NCI-H2081 (cell line): ENCODE measurements at regions not wholly inside any gene's neighbourhood (a gene's known extent, or its start where the extent isn't known, plus 50 kb on each side); places are given as distances from the start of the nearest gene placed in this dataset.
"Not testable (repeated sequence)": the region's sequence is repeated elsewhere in the genome, so short reads cannot be mapped to it uniquely, and the experiment has no call there.

Experiments used
- DNase-seq, 2 experiments: peaks; one replicate each; lab custom pipeline; 2025; lab: John Stamatoyannopoulos, UW

DNA sequence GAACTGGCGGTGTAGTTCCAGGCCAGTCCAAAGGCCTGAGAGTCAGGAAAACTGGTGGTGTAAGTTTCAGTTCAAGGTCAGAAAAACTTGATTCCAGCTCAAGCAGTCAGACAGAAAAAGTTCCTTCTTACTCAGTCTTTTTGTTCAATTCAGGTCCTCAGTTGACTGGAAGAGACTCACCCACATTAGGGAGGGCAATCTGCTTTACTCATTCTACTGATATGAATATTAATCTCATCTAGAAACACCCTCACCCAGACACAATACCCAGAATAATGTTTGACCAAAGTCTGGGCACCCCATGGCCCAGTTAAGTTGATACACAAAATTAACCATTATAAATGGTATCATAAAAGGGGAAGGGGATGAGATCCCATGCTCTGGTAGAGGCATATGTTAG is 50.1 kb upstream of the LTA4H start:
- no peak for DNase-seq

DNA sequence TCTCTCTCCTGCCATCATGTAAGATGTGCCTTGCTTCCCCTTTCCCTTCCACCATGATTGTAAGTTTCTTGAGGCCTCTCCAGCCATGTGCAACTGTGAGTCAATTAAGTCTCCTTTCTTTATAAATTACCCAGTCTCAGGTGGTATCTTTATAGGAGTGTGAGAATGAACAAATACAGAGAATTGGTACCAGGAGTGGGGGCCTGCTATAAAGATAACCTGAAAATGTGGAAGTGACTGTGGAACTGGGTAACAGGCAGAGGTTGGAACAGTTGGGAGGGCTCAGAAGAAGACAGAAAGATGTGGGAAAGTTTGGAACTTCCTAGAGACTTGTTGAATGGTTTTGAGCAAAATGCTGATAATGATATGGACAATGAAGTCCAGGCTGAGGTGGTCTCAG is 50.8 kb upstream of the LTA4H start:
- DNase-seq = not testable (repeated sequence)

DNA sequence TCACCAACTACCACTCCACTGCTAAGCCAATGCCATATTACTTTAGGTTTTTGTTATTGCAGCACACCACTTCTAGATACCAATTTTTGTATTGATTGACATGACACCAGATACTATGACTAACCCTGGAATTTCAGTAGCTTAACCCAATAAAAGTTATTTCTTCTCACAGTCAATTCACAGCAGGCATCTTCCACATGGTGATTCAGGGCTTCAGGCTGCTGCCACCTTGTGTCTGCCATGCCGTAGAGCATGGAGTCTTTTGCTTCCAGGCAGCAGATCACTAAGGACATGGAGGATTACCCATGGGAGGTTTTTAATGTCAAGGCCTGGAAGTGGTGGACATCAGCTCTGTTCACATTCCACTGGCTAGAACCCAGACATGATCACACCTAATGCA is 56.4 kb upstream of the LTA4H start:
- DNase-seq = no peak

DNA sequence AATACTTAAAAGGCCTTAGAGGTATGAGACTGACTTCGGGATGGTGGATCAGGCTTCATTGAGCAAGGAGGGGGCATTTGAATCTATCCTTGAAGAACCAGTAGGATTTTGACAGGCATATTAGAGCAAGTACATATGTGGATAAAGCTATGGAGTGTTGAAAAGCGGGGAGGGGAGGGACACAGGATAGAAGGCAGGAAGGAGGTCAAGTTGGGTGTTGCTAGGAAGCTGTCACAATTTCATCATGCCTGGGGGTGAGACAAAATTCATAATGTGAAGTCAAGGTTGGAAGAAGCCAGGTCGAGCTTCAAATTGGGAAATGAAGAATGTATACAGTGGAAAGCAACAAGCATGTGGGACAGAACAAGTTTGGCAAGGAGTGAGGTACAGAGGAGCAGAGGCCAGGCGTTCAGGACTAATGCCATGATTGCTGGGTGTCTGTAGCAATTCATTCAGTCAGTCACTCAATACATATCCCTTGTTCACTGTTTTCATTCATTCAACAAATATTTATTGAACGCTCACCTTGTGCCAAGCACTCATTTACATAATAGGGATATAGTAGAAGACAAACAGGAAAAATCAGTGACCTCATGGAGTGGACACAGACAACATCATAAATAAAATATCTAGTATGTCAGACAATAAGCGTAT is 58.3 kb upstream of the LTA4H start:
- DNase-seq = peak in 1 of 2 experiments; percentile 43

DNA sequence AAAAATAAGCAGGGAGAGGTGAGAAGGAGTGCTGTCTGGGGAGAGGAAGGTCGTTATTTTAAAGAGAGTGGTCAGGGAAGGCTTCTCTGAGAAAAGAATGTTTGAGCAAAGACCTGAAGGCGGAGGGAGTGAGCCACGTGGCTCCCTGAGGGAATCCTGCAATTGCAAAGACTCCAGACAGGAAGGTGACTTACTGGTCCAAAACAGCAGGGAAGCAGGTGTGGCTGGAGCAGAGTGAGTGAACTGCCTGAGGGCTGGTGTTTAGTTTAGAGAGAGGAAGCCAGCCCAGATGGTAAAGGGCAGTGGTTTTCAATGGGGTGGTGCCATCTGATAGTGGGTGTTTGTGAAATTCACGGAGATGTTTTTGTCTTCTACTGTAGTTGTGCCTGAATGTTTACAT is 58.8 kb upstream of the LTA4H start:
- peak; percentile 70 to 85 for DNase-seq

DNA sequence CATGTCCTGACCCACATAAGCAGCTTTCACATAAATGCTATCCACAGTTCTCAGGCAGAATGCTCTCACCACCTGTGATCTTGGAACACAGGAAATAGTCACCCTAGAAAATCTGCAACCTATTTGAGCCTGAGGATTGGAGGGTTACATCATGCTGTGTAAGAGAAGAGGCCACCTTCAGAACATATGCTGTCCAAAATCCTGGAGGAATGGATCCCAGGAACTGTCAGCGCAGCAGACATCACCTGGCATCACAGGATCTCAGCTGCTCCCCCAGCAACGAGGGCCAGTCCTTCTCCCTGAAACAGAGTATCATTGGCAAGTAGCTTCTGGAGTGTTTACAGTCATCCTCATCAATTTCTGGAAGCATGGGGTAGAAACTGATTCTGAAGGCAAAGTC is 63.2 kb upstream of the LTA4H start:
- DNase-seq = no peak

DNA sequence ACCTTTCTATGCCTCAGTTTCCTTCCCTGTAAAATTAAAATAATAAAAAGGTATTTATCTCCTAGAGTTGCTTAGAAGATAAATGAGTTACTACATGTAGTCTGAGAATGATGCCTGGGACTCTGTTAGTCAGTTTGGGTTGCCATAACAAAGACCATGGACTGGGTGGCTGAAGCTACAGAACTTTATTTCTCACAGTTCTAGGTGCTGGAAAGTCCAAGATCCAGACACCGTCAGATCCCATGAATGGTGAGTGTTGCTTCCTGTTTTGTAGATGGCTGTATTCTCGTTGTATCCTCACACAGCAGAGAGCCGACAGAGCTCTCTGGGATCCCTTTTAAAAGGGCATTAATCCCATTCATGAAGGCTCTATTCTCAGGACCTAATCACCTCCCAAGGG is 64.0 kb upstream of the LTA4H start:
- no peak for DNase-seq

DNA sequence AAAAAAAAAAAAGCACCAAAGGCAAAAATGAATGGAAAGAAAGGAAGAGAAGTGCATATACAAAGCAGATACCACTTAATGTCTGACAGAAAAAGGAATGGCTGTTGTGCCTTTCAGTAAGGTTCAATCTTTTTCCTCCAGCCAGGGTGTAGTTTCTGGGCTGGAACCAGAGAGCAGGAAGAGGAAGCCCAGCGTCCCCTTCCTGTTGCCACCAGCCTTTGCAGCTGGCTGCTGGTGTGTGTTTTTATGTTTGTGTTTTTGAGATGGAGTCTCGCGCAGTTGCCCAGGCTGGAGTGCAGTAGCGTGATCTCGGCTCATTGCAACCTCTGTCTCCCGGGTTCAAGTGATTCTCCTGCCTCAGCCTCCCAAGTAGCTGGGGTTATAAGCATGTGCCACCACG is 64.6 kb upstream of the LTA4H start:
- no peak for DNase-seq

DNA sequence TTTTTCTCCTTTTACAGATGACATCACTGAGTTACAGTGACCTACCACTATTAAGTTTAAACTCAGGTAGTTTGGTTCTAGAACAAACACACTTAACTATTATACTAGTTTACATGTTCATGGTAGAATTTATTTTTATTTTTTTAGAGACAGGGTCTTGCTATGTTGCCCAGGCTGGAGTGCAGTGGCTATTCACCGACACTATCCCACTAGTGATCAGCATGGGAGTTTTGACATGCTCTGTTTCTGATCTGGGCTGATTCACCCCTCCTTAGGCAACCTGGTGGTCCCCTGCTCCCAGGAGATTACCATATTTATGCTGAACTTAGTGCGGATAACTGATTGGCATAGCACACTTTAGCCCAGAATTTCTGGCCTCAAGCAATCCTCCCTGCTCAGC is 66.4 kb upstream of the LTA4H start:
- DNase-seq = no peak

DNA sequence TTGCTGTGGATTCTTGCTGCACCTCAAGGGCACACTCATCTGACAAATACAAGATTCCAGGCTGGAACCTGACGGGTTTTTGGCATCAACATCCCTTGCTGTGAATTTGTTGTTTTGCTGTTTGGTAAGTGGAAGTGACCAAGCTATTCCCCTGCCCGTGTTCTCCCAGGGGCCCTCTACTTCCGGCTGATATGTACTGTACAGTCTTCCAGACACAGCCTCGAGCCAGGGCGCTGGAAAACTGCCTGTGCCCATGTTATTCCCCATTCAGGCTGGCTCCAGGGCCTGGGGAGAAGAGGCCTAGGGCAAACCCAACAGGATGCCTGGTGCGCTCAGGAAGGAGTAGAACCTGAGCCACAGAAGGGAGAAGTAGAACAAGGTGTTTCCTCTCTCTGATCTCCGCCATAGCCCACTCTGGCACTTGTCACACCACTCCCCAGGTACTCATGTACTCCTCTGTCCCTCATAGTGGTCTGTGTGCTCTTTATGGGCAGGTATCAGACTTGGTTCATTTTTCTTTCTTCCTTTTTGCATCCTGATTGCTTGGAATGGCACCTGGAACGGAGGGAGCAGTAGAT is 67.8 kb upstream of the LTA4H start:
- no peak for DNase-seq

DNA sequence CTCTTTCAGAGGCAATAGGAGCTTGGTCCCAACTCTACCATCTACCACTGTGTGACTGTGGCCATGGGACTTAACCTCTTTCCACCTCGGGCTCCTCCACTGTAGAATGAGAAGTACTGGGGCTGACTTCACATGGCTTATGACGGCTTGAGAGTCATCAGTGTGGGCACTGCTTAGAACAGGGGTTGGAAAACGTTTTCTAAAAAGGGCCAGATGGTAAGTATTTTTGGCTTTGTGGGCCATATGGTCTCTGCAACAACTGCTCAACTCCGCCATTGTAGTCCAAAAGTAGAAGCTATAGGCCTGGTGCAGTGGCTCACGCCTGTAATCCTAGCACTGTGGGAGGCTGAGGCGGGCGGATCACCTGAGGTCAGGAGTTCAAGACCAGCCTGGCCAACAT is 69.2 kb upstream of the LTA4H start:
- DNase-seq = no peak

DNA sequence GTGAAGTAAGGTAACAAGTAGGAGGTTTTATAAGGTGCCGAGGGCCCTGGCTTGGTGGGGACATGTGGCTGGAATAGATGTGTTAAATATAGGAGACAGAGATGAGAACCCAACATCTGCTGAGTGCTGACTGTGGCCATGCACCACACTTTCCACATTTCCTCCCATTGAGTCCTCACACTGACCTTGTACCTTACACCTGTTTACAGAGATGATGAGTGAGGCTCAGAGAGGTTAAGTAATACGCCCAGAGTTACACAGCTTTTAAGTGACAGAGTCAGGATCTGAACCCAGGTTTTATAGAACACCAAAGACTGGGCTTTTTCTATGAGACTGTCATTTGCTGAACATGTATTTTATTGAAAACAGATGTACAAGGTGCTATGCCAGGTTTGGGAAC is 70.8 kb upstream of the LTA4H start:
- DNase-seq = no peak

DNA sequence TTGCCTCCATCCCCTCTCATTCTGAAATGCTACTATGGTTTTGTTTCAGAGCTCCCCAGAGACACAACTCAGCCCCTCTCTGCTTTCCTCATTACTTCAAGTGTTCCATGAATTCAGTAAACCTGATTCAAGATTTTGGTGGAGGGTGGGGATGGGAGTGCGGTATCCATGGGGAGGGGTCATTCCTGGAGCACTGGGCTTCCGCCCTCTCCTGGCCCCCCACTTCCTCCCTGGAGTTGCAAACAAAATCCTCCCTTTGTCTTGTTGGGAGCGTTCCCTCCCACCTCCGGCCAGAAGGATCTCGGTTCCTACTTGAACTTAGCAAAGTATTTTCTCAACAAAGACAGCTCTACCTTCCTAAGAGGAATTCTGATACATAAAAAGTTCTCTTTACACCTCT is 71.8 kb upstream of the LTA4H start:
- no peak for DNase-seq

DNA sequence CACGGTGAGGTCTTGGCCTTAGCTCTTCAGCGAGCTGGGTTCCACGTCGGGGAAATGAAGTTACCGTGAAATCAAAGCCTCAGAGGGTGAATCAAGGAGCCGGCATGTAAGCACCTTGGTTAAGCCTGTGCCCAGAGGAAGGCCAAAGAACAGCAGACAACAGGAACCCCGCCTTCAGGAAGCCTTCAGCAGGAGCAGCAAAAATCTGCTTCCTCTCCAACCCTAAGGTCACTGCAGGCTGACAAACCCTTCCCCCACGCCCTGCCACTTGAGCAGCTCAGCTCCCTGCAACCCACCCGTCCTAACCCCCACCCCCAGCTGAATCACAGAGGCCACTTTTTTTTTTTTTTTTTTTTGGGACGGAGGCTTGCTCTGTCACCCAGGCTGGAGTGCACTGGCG is 72.9 kb upstream of the LTA4H start:
- no peak for DNase-seq

DNA sequence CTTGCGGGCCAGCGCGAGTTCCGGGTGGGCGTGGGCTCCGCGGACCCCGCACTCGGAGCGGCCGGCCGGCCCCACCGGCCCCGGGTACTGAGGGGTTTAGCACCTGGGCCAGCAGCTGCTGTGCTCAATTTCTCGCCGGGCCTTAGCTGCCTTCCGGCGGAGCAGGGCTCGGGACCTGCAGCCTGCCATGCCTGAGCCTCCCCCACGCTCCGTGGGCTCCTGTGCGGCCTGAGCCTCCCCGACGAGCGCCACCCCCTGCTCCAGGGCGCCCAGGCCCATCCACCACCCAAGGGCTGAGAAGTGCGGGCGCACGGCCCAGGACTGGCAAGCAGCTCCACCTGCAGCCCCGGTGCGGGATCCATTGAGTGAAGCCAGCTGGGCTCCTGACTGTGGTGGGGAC is 73.6 kb upstream of the LTA4H start:
- DNase-seq = not testable (repeated sequence)

DNA sequence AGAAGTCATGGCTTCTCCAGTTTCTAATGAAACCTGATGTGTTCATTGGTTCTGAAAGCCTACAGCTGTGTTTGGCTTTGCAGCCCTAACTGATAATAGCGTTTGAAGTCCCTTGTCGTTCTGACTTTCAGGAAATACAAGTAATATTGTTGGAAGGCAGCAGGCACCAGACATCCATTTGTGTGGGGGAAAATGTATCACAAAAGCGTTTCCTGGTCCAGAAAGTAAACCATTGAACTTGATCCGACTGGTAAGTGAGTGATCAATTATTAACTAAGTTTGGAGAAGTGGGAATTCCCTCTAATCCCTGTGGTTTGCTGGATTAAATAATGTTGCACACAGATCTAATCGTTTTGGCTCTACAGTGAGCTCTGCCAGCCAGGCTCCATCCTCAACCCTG is 77.3 kb upstream of the LTA4H start:
- peak in 1 of 2 experiments; percentile 3 for DNase-seq

DNA sequence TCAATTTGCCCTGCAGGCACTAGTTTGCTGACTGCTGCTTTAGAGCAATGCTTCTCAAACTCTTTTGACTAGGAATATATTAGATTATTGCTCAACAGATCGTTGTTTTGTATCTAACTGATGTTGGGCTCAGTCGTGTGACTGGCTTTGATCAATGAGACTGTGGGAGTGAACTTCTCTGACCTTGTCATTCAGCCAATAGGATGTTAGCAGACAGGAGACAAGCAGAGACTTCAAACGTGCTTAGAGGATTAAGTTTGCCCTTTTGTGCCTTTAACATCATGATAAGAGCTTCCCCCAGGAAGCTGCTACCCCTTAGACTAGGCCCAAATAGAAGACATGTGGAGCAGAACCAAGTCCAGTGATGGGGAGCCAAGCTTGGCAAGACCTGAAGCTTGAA is 76.7 kb upstream of the ELK3 start:
- no peak for DNase-seq

DNA sequence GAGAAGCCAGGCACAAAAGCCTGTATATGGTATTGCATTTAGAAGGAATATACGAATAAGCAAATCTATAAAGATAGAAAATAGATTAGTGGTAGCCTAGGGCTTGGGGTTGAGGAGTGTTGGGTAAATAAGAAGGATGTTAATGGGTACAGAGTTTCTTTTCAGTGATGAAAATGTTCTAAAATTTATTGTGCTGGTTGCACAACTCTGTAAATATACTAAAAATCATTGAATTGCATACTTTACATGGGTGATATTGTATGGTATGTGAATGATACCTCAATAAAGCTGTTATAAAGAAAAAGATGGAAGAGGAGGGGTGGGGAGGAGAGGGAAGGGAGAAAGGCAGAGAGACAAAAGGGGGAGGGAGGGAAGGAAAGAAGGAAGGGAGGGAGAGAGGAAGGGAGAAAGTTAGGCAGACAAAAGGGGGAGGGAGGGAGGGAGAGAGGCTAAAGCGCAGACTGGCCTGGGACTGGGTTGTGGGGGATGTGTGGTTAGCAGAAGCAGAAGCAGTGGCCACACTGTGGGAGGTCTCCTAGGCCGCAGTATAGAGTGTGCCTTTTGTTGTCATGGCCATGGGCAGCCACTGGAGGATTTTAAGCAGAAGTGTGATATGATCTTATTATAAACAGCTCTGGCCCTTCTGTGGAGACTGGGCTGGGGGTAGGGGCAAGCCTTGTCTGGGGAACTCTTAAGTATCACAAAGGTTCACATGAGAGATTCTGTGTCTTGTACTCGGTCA is 73.6 kb upstream of the ELK3 start:
- no peak for DNase-seq

DNA sequence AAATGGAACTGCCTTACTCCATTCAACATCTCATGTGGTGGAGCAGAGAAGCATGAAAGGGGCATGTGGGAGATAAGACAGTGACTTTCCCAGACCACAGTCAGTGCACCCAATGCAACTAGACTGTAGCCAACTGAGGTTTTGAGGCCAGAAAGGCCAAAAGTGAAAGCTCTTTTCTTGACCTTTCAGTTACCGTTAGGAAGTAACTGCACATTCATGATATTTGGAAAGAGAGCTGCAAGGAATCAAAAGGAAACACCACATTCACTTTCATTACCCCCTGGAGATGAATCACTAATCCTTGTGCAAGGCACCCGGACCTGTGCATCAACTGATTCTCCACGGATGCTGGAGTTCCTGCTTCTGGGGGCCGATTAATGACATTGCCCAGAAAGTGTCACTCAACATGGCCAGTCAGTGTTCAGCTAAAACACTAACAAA is 72.9 kb upstream of the ELK3 start:
- DNase-seq = no peak

DNA sequence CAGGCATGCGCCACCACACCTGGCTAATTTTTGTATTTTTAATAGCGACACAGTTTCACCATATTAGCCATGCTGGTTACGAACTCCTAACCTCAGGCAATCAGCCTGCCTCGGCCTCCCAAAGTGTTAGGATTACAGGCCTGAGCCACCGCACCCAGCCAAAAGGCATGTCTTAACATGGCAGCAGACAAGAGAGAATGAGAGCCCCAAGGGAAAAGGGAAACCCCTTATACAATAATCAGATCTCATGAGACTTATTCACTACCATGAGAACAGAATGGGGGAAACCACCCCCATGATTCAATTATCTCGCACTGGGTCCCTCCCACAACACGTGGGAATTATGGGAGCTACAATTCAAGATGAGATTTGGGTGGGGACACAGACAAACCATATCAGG is 65.9 kb upstream of the ELK3 start:
- DNase-seq = not testable (repeated sequence)

DNA sequence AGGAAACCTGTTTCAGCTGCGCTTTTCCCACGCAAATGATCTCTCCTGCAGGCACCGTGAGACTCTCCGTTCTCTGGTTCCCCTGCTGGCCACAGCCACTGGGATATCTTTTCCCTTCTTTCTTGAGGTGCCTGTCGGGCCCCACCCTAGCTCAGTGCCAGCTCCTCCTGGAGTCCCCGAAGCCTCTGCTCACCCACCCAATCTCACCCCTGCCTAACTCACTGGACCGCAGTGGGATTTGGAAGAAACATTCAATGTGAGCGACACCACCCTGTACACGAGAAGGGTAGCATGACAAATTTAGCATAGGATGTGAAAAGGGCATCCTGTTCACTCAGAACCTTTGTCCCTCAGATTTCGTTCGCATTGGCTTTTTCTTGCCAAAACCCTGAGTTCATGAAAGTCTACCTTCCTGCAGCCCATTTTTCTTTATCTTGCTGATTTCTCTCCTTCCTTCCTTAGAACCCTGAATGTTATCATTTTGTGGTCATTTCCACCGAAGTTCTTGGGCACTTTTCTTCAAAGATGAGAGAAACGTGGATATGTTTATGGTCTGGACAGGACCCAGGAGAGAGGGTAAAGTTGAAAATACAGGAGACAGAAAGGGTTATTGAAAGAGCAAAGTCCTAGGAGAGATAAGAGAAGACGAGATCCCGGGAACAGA is 63.6 kb upstream of the ELK3 start:
- no peak for DNase-seq

DNA sequence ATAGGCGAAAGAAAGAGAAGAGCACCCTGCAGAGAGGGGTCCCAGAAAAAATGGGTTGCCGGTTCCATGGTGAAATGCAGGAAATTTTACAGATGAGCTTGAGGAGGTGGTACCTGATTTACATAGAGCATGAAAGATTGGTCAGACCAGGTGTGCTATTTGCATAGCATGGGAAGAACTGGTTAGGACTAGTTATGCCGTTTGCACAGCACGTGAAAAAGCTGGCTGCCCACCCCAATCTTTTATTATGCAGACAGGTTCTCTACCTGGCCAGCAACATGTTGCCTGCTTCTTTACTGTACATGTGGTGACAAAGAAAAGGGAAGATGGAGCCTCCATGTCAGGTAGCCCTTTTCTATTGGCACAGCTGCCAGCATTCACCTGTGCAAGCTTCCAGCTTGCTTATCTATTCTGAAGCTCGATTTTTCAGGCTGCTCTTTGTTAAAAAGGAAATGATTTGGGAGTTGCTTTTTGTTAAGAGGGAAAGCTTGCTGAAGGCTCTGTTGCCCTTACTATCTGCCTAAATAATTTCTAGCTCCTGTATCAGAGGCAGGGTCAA is 62.9 kb upstream of the ELK3 start:
- DNase-seq = no peak

DNA sequence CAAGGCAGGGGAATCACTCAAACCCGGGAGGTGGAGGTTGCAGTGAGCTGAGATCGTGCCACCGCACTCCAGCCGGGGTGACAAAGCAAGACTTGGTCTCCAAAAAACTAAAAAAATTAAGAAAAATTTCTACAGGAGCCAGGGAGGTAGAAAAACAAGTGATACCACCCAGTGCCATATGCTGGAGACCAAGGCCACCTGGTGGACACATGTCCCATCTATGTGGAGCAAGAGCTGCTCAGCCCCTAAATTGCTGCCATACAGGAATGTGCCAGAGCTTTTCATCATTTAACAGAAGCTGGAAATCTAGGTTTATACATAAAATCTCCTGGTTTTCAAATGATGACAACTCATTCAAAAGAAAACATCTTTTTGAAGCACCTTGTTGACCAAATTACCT is 61.4 kb upstream of the ELK3 start:
- no peak for DNase-seq
